OCI-LY7 (cell line): ENCODE measurements at regions not wholly inside any gene's neighbourhood (a gene's known extent, or its start where the extent isn't known, plus 50 kb on each side); places are given as distances from the start of the nearest gene placed in this dataset.

ENCODE experiments used
- CTCF ChIP-seq: fragments of 200-600 bp; sonication (generic); conservative IDR thresholded peaks from 2 replicates; pipeline ENCODE4 v1.5.1; 2014; ENCODE audit warnings: mild to moderate bottlenecking, antibody characterized with exemption, low read length, moderate library complexity, mixed read lengths
- EZH2phosphoT487 ChIP-seq: fragments of 200-600 bp; sonication (generic); IDR thresholded peaks from 2 replicates; pipeline ENCODE4 v1.6.1; 2018; ENCODE audit warnings: low read depth, borderline replicate concordance, mild to moderate bottlenecking, mixed run types, antibody characterized with exemption, low read length, moderate library complexity, mixed read lengths

- TF ChIP-seq CTCF (no peak), EZH2phosphoT487 (no peak)
These were observed 1163.4 kb upstream of the ATXN8OS start for GRCh38 chr13:68944272-68944671.
